Central memory CD8-positive, alpha-beta T cell (primary cell): ENCODE measurements at regions not wholly inside any gene's neighbourhood (a gene's known extent, or its start where the extent isn't known, plus 50 kb on each side); places are given as distances from the start of the nearest gene placed in this dataset.
"Not testable (repeated sequence)": the region's sequence is repeated elsewhere in the genome, so short reads cannot be mapped to it uniquely, and the experiment has no call there.

Experiments
- ATAC-seq: fragments of 150-1000 bp; cut with Tn5 transposase; replicated peaks from 2 replicates; pipeline ENCODE4 v1.10.0; 2022; ENCODE audit warnings: mild to moderate bottlenecking, moderate FRiP score, moderate number of reproducible peaks; ENCODE audit not compliant: poor library complexity, severe bottlenecking; ENCODE audit errors: extremely low read depth
- DNase-seq, 2 donors: peaks; one replicate each; pipeline ENCODE4 v3.0.0; 2021; ENCODE audit warnings: low spot score in 2 of 2
- H3K27ac Mint-ChIP-seq: one replicate; pipeline ENCODE4 v1.8.0; 2022; ENCODE audit warnings: low read depth, mild to moderate bottlenecking, moderate library complexity, mixed read lengths
- H3K27me3 Mint-ChIP-seq: one replicate; pipeline ENCODE4 v1.8.0; 2022; ENCODE audit warnings: mixed read lengths
- H3K36me3 Mint-ChIP-seq: one replicate; pipeline ENCODE4 v1.8.0; 2022; ENCODE audit warnings: mild to moderate bottlenecking, moderate library complexity, mixed read lengths; ENCODE audit not compliant: insufficient read depth
- H3K4me1 Mint-ChIP-seq: one replicate; pipeline ENCODE4 v1.8.0; 2022; ENCODE audit warnings: mixed read lengths
- H3K4me3 Mint-ChIP-seq: one replicate; pipeline ENCODE4 v1.8.0; 2022; ENCODE audit warnings: mild to moderate bottlenecking, moderate library complexity, mixed read lengths
- H3K9me3 Mint-ChIP-seq: one replicate; pipeline ENCODE4 v1.8.0; 2022; ENCODE audit warnings: mixed read lengths

- Mint-ChIP-seq H3K36me3 (no peaks in the 10 kb centered on the region), H3K4me1 (no peaks in the 10 kb centered on the region)
These were observed 475.6 kb downstream of the PDZRN4 start for GRCh38 chr12:41663598-41664265.

GRCh38 chr12:41661141-41661765, 473.1 kb downstream of the PDZRN4 start:
- Mint-ChIP-seq H3K36me3 (no peaks in the 10 kb centered on the region), H3K4me1 (no peaks in the 10 kb centered on the region), H3K27ac (no peak overlapping the region), H3K27me3 (no peaks in the 10 kb centered on the region), H3K9me3 (peaks cover 8% of the 10 kb centered on the region), H3K4me3 (no peak overlapping the region)
- ATAC-seq (no peak), DNase-seq (no peak)

More at GRCh38 chr12:41663598-41664265, 475.6 kb downstream of the PDZRN4 start:
- Mint-ChIP-seq H3K27ac (no peak overlapping the region), H3K27me3 (no peaks in the 10 kb centered on the region), H3K4me3 (no peak overlapping the region), H3K9me3 (peaks cover 8% of the 10 kb centered on the region)
- DNase-seq (no peak), ATAC-seq (no peak)

DNA sequence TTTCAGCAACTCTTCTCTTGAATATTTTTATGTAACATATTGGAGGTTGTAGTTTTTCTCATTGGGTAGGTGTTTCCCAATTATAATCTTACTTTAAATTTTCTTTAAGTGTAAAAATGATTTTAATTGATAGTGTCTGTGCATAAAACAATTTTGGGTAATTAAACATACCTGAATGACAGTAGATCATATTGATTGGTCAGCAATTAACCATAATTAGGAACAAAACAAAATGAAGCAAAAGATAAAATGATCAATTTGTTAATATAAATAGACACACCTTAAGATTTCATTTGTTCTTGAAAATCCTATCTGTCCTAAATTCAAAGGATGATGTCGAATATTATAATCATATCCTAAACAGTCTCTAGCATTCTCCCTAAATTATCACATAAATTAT, 468.3 kb downstream of the PDZRN4 start:
- Mint-ChIP-seq H3K4me3 (no peak overlapping the region), H3K9me3 (peaks cover 8% of the 10 kb centered on the region), H3K36me3 (no peaks in the 10 kb centered on the region), H3K27ac (no peak overlapping the region), H3K27me3 (no peaks in the 10 kb centered on the region), H3K4me1 (no peaks in the 10 kb centered on the region)
- DNase-seq: no peak
- ATAC-seq: no peak

DNA sequence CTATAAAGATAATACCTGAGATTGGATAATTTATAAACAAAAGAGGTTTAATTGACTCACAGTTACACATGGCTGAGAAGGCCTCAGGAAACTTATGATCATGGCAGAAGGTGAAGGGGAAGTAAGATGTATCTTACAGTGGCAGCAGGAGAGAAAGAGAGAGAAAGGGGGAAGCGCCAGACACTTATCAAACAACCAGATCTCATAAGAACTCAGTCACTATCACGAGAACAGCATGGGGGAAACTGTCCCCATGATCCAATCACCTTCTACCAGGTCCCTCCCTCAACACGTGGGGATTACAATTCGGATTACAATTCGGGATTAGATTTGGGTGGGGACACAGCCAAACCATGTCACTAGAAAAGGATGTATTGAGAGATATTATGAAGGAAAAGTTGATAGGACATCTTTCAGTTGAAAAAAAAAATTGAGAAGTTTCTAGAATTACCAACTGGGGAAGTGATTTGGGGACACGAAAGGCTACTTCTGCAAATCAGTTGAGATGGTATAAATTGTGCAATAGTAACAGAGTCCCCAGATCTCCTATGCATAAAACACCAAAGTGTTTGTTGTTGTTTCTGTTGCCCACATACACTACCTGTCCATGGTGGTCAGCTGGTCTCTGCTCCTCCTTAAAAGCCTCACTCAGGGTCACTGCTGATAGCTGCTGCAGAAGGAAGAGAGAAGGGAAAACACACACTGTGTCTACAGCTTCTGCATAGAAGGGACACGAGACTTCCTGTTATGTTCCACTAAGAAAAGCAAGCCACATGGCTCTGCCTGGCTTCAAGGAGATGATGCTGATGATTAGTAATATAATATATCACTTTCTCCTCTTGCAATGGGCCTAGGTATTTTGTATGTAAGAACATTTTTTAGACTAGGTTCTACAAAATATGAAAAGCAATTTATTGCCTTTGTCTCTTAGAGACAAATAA, 465.5 kb downstream of the PDZRN4 start:
- ATAC-seq: no peak

DNA sequence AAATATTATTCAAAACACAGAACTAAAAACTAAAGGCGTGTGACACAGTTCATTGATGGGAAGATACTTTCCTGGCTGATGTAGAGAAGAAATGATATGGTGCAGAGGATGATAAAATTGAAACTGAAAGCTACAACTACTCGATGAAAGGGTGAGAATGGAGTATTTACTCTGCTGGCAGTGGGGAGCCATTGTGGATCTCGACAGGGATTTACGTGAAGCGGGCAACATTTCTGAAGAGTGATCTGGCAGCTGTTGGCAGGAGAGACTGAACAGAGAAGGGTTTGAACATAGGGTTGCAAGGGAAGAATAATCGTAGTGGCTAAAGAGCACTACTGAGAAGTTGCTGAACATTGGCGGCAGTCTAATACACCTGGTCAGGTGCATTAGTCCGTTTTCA, 464.9 kb downstream of the PDZRN4 start:
- ATAC-seq (no peak), DNase-seq (no peak)
- Mint-ChIP-seq H3K36me3 (no peaks in the 10 kb centered on the region), H3K27me3 (no peaks in the 10 kb centered on the region), H3K27ac (no peak overlapping the region), H3K9me3 (no peaks in the 10 kb centered on the region), H3K4me3 (no peak overlapping the region), H3K4me1 (no peaks in the 10 kb centered on the region)

More for the DNA sequence above, 465.5 kb downstream of the PDZRN4 start:
- Mint-ChIP-seq H3K4me3 (no peak overlapping the region), H3K36me3 (no peaks in the 10 kb centered on the region), H3K4me1 (no peaks in the 10 kb centered on the region), H3K9me3 (no peaks in the 10 kb centered on the region), H3K27ac (no peak overlapping the region), H3K27me3 (no peaks in the 10 kb centered on the region)
- no peak for DNase-seq

DNA sequence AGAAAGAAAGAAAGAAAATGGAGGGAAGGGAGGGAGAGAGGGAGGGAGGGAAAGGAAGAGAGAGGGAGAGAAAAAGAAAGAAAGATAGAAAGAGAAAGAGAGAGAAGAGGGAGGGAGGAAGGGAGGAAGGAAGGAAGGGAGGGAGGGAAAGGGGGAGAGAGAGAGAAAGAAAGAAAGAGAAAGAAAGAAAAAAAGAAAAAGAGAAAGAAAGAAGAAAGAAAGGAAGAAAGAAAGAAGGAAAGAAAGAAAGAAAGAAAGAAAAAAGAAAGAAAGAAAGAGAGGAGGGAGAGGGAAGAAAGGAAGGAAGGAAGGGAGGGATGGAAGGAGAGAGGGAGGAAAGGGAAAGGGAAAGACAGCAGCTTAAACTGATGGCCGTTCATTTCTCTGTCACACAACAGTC, 457.5 kb downstream of the PDZRN4 start:
- no peaks in the 10 kb centered on the region for H3K27me3 Mint-ChIP-seq
- DNase-seq (no peak), ATAC-seq (no peak)
- no peaks in the 10 kb centered on the region for H3K36me3 Mint-ChIP-seq
- no peak overlapping the region for H3K27ac Mint-ChIP-seq
- peaks cover 7% of the 10 kb centered on the region for H3K9me3 Mint-ChIP-seq
- no peak overlapping the region for H3K4me3 Mint-ChIP-seq
- H3K4me1 Mint-ChIP-seq: no peaks in the 10 kb centered on the region

- not testable (repeated sequence) for H3K27me3 Mint-ChIP-seq, H3K4me3 Mint-ChIP-seq, H3K27ac Mint-ChIP-seq, H3K9me3 Mint-ChIP-seq, H3K4me1 Mint-ChIP-seq, H3K36me3 Mint-ChIP-seq, DNase-seq, ATAC-seq
These were observed 454.7 kb downstream of the PDZRN4 start for GRCh38 chr12:41642808-41643207.

GRCh38 chr12:41636653-41637052, 448.5 kb downstream of the PDZRN4 start:
- Mint-ChIP-seq H3K27me3 (no peaks in the 10 kb centered on the region), H3K4me1 (no peaks in the 10 kb centered on the region), H3K36me3 (no peaks in the 10 kb centered on the region), H3K4me3 (no peak overlapping the region), H3K27ac (no peak overlapping the region), H3K9me3 (no peaks in the 10 kb centered on the region)
- DNase-seq: no peak
- ATAC-seq: no peak

- Mint-ChIP-seq H3K27me3 (no peaks in the 10 kb centered on the region), H3K4me1 (no peaks in the 10 kb centered on the region), H3K27ac (no peak overlapping the region), H3K4me3 (no peak overlapping the region), H3K9me3 (no peaks in the 10 kb centered on the region), H3K36me3 (no peaks in the 10 kb centered on the region)
- no peak for DNase-seq
- ATAC-seq: no peak
These were observed 447.7 kb downstream of the PDZRN4 start for GRCh38 chr12:41635626-41636364.

DNA sequence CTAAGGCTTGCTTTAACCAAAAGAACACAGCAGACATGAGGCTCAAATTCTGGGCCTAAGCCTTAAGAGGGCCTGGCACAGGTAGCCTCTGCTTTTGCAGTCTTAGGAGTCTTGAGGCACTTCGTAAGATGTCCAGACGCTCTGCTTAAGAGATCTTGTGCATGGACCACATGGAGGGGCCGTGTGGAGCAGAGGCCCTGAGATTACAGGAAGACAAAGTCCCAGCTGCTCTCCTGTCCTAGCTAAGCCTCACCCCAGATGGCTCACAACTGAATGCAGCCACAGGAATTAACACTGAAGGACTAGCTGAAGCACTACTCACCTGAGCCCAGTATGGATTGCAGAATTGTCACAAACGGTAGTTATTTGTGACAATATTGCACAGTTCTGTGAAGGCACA, 446.0 kb downstream of the PDZRN4 start:
- Mint-ChIP-seq H3K9me3 (no peaks in the 10 kb centered on the region), H3K27me3 (no peaks in the 10 kb centered on the region), H3K4me3 (no peak overlapping the region), H3K27ac (no peak overlapping the region), H3K36me3 (no peaks in the 10 kb centered on the region), H3K4me1 (no peaks in the 10 kb centered on the region)
- ATAC-seq: no peak
- no peak for DNase-seq

GRCh38 chr12:41629611-41630010, 441.5 kb downstream of the PDZRN4 start:
- Mint-ChIP-seq H3K36me3 (no peaks in the 10 kb centered on the region), H3K4me3 (no peak overlapping the region), H3K27ac (no peak overlapping the region), H3K4me1 (no peaks in the 10 kb centered on the region), H3K9me3 (peaks cover 9% of the 10 kb centered on the region), H3K27me3 (no peaks in the 10 kb centered on the region)
- ATAC-seq (no peak), DNase-seq (no peak)

DNA sequence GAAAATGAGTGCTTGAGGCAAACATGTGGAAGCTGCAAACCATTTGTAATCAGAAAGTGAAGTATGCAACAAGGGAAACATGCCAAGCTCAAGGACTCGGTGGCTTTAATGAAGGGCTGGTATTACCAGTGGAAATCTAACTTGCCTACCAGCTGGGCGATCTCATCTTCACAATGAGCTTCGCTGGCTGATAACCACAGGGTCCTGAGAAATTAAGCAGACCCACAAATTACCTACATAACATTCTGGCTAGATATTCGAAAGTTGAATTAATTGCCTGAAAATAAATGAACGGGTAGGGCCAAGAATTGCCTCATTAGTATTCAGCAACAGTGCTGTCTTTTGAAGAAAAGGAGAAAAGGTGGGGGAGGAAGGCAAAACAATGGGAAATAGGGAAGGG, 439.4 kb downstream of the PDZRN4 start:
- no peak for ATAC-seq
- DNase-seq: no peak
- Mint-ChIP-seq H3K27ac (no peak overlapping the region), H3K36me3 (no peaks in the 10 kb centered on the region), H3K4me3 (no peak overlapping the region), H3K27me3 (no peaks in the 10 kb centered on the region), H3K9me3 (peaks cover 9% of the 10 kb centered on the region), H3K4me1 (no peaks in the 10 kb centered on the region)
